Right kidney (tissue), 1 donor: ENCODE measurements at regions not wholly inside any gene's neighbourhood (a gene's known extent, or its start where the extent isn't known, plus 50 kb on each side); places are given as distances from the start of the nearest gene placed in this dataset.

ENCODE experiments used
- DNase-seq: peaks from one replicate; pipeline ENCODE4 v3.0.0-alpha.2; 2016

GRCh38 chr10:21202776-21203462 is 305.8 kb upstream of the NEBL start:
- DNase-seq = no peak

GRCh38 chr10:21199501-21199900 is 302.4 kb upstream of the NEBL start:
- no peak for DNase-seq

GRCh38 chr10:21197838-21198237 is 300.7 kb upstream of the NEBL start:
- DNase-seq = no peak

GRCh38 chr10:21196822-21197395 is 299.8 kb upstream of the NEBL start:
- DNase-seq = no peak

GRCh38 chr10:21195252-21195651 is 298.1 kb upstream of the NEBL start:
- DNase-seq = no peak

- no peak for DNase-seq
These were observed 297.4 kb upstream of the NEBL start for GRCh38 chr10:21194510-21194993.

- DNase-seq = no peak
These were observed 296.1 kb upstream of the NEBL start for GRCh38 chr10:21193196-21193595.

- DNase-seq = no peak
These were observed 294.4 kb upstream of the NEBL start for GRCh38 chr10:21191512-21191911.

GRCh38 chr10:21184984-21185383 is 287.9 kb upstream of the NEBL start:
- no peak for DNase-seq

- DNase-seq = no peak
These were observed 287.1 kb upstream of the NEBL start for GRCh38 chr10:21184216-21184615.

- DNase-seq = no peak
These were observed 285.9 kb upstream of the NEBL start for GRCh38 chr10:21183025-21183424.

- no peak for DNase-seq
These were observed 284.3 kb upstream of the NEBL start for GRCh38 chr10:21181451-21181850.

GRCh38 chr10:21180604-21181003 is 283.5 kb upstream of the NEBL start:
- no peak for DNase-seq

- DNase-seq = no peak
These were observed 279.9 kb upstream of the NEBL start for GRCh38 chr10:21176934-21177480.

GRCh38 chr10:21175797-21176196 is 278.7 kb upstream of the NEBL start:
- DNase-seq = no peak

GRCh38 chr10:21174715-21175495 is 277.8 kb upstream of the NEBL start:
- no peak for DNase-seq

GRCh38 chr10:21173802-21174714 is 276.9 kb upstream of the NEBL start:
- DNase-seq = peak; percentile 83

GRCh38 chr10:21172930-21173801 is 276.1 kb upstream of the NEBL start:
- peak; percentile 73 for DNase-seq

- no peak for DNase-seq
These were observed 275.4 kb upstream of the NEBL start for GRCh38 chr10:21172542-21172929.

- no peak for DNase-seq
These were observed 274.9 kb upstream of the NEBL start for GRCh38 chr10:21171936-21172541.
